ENCODE measurements at regions not wholly inside any gene's neighbourhood (a gene's known extent, or its start where the extent isn't known, plus 50 kb on each side); places are given as distances from the start of the nearest gene placed in this dataset.
"Not testable (repeated sequence)": the region's sequence is repeated elsewhere in the genome, so short reads cannot be mapped to it uniquely, and the experiment has no call there.

DNA sequence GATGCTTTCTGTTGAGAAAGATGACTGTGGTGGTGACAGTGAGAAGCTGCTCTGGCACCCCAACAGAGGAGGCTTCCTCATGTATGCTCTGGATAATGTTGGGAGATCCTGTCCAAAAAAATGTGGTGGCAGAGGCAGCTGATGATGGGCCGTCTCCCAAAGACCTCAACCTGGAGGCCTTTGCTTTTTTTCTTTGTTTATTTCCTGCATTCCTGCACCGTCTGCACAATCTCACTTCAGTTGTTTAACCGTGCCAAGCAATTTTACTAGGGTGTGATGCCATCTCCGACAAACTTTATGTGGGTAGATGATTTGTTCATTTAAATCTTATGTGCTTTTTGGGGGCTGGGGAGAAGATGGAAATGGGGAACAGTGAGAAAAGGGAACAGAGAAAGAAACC lies 62.2 kb upstream of the IGFBP5 start:
- no peak overlapping the region for H3K27ac ChIP-seq (ENCODE audit: low read length)

GRCh38 chr2:216756435-216756834 lies 61.1 kb upstream of the IGFBP5 start:
- no peak overlapping the region for H3K27ac ChIP-seq (ENCODE audit: low read length)
- peaks cover 5 to 31% of the 10 kb centered on the region in 2 donors for H3K4me1 ChIP-seq (ENCODE audit: control insufficient read depth in 1 of 2, insufficient read depth in 2 of 2, low read length in 2 of 2)
- H3K9me3 ChIP-seq (ENCODE audit: control insufficient read depth in 1 of 2, low read length in 2 of 2): no peaks in the 10 kb centered on the region
- no peak overlapping the region for H3K4me3 ChIP-seq (ENCODE audit: low read depth in 1 of 2, low read length in 2 of 2)
- H3K36me3 ChIP-seq (ENCODE audit: control insufficient read depth in 1 of 2, insufficient read depth in 2 of 2, low read length in 2 of 2): no peaks in the 10 kb centered on the region
- H3K27me3 ChIP-seq (ENCODE audit: low read depth, low read length): no peaks in the 10 kb centered on the region

More for the DNA sequence above, 62.2 kb upstream of the IGFBP5 start:
- no peaks in the 10 kb centered on the region for H3K9me3 ChIP-seq (ENCODE audit: control insufficient read depth in 1 of 2, low read length in 2 of 2)
- H3K27me3 ChIP-seq (ENCODE audit: low read depth, low read length): no peaks in the 10 kb centered on the region
- H3K36me3 ChIP-seq (ENCODE audit: control insufficient read depth in 1 of 2, insufficient read depth in 2 of 2, low read length in 2 of 2): no peaks in the 10 kb centered on the region
- H3K4me1 ChIP-seq (ENCODE audit: control insufficient read depth in 1 of 2, insufficient read depth in 2 of 2, low read length in 2 of 2): peaks cover 5 to 37% of the 10 kb centered on the region in 2 donors
- H3K4me3 ChIP-seq (ENCODE audit: low read depth in 1 of 2, low read length in 2 of 2): no peak overlapping the region

DNA sequence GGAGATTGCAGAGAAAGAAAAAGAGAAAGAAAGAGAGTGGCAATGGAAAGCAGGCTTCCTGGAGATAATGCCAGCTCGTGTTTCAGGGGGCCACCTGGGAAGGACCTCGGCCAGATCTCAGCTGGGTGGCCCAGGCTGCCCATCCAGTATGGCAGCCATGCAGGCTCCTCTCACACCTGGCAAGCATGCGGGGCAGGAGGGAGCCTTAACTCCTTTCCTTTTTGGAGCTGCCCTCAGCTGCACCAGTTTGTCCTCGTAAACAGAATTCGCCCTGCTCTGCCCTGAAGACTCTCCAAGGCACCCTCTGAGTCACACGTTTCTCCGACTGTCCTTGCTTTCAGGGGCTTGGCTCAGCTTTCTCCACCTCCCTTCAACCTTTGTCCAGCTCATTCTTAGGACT lies 59.5 kb upstream of the IGFBP5 start:
- Histone ChIP-seq H3K27ac (ENCODE audit: low read length) (no peak overlapping the region), H3K4me3 (ENCODE audit: low read depth in 1 of 2, low read length in 2 of 2) (no peak overlapping the region), H3K9me3 (ENCODE audit: control insufficient read depth in 1 of 2, low read length in 2 of 2) (no peaks in the 10 kb centered on the region), H3K36me3 (ENCODE audit: control insufficient read depth in 1 of 2, insufficient read depth in 2 of 2, low read length in 2 of 2) (no peaks in the 10 kb centered on the region), H3K4me1 (ENCODE audit: control insufficient read depth in 1 of 2, insufficient read depth in 2 of 2, low read length in 2 of 2) (peaks cover 5 to 17% of the 10 kb centered on the region in 2 donors), H3K27me3 (ENCODE audit: low read depth, low read length) (no peaks in the 10 kb centered on the region)

GRCh38 chr2:216754336-216754735 lies 59.0 kb upstream of the IGFBP5 start:
- H3K36me3 ChIP-seq (ENCODE audit: control insufficient read depth in 1 of 2, insufficient read depth in 2 of 2, low read length in 2 of 2): no peaks in the 10 kb centered on the region
- no peak overlapping the region for H3K4me3 ChIP-seq (ENCODE audit: low read depth in 1 of 2, low read length in 2 of 2)
- H3K9me3 ChIP-seq (ENCODE audit: control insufficient read depth in 1 of 2, low read length in 2 of 2): no peaks in the 10 kb centered on the region
- no peak overlapping the region for H3K27ac ChIP-seq (ENCODE audit: low read length)
- H3K27me3 ChIP-seq (ENCODE audit: low read depth, low read length): no peaks in the 10 kb centered on the region
- peaks cover 5 to 17% of the 10 kb centered on the region in 2 donors for H3K4me1 ChIP-seq (ENCODE audit: control insufficient read depth in 1 of 2, insufficient read depth in 2 of 2, low read length in 2 of 2)

DNA sequence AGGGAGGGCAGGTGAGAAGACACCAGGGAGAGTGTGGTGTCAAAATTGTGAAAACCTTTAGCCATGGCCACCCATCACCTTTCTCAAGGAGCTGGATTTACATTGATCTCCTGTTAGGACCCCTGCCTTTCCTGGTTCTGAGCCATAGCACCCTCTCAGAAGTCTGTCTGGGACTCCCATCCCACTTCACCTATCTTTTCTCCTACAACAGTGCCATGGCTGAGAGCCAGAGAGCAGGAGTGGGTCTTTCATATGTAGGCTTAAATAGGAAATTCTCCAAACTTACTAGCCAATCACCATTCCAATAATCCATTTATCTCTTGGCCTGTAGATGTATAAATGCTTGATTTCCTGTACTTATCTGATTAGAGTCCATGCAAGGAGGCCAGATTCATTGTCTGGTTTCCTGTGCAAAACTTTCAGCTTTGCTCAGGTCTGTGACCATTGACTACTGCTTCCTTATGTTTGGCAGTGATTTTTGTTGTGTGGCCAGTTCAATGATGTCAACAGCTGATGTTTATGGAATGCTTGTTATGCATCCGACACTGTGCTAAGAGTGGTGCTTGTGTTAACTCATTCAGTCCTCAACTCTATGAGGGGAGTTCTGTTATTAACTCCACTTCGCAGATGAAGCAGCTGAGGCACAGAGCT lies 57.6 kb upstream of the IGFBP5 start:
- Histone ChIP-seq H3K4me3 (ENCODE audit: low read depth in 1 of 2, low read length in 2 of 2) (no peak overlapping the region), H3K4me1 (ENCODE audit: control insufficient read depth in 1 of 2, insufficient read depth in 2 of 2, low read length in 2 of 2) (peaks cover 5 to 8% of the 10 kb centered on the region in 2 donors)

GRCh38 chr2:216750750-216751149 lies 55.4 kb upstream of the IGFBP5 start:
- not testable (repeated sequence) for H3K4me3 ChIP-seq (ENCODE audit: low read depth in 1 of 2, low read length in 2 of 2); H3K4me1 ChIP-seq (ENCODE audit: control insufficient read depth in 1 of 2, insufficient read depth in 2 of 2, low read length in 2 of 2); H3K27me3 ChIP-seq (ENCODE audit: low read depth, low read length); H3K27ac ChIP-seq (ENCODE audit: low read length); H3K36me3 ChIP-seq (ENCODE audit: control insufficient read depth in 1 of 2, insufficient read depth in 2 of 2, low read length in 2 of 2); H3K9me3 ChIP-seq (ENCODE audit: control insufficient read depth in 1 of 2, low read length in 2 of 2)

More for the DNA sequence above, 57.6 kb upstream of the IGFBP5 start:
- no peaks in the 10 kb centered on the region for H3K9me3 ChIP-seq (ENCODE audit: control insufficient read depth in 1 of 2, low read length in 2 of 2)
- no peaks in the 10 kb centered on the region for H3K27me3 ChIP-seq (ENCODE audit: low read depth, low read length)
- H3K27ac ChIP-seq (ENCODE audit: low read length): no peak overlapping the region
- no peaks in the 10 kb centered on the region for H3K36me3 ChIP-seq (ENCODE audit: control insufficient read depth in 1 of 2, insufficient read depth in 2 of 2, low read length in 2 of 2)

DNA sequence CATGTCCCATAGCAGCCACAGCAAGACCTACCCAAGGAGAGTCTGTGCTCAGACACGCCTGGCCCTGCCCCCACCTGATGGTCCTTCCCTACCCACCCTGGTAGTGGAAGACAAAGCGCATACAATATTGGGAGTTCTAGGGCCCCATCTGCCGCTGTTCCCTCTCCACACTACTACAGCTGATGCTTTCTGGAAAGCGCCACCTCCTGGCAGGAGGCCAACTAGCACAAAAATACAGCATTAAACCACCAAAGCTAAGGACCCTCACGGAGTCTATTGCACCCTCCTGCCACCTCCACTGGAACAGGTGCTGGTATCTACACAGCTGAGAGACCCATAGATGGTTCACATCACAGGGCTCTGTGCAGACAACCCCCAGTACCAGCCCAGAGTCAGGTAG lies 50.9 kb upstream of the IGFBP5 start:
- H3K27me3 ChIP-seq (ENCODE audit: low read depth, low read length); H3K9me3 ChIP-seq (ENCODE audit: control insufficient read depth in 1 of 2, low read length in 2 of 2); H3K4me3 ChIP-seq (ENCODE audit: low read depth in 1 of 2, low read length in 2 of 2); H3K27ac ChIP-seq (ENCODE audit: low read length); H3K4me1 ChIP-seq (ENCODE audit: control insufficient read depth in 1 of 2, insufficient read depth in 2 of 2, low read length in 2 of 2); H3K36me3 ChIP-seq (ENCODE audit: control insufficient read depth in 1 of 2, insufficient read depth in 2 of 2, low read length in 2 of 2): not testable (repeated sequence)

- Histone ChIP-seq H3K27ac (ENCODE audit: low read length) (no peak overlapping the region), H3K9me3 (ENCODE audit: control insufficient read depth in 1 of 2, low read length in 2 of 2) (no peaks in the 10 kb centered on the region), H3K36me3 (ENCODE audit: control insufficient read depth in 1 of 2, insufficient read depth in 2 of 2, low read length in 2 of 2) (no peaks in the 10 kb centered on the region), H3K4me3 (ENCODE audit: low read depth in 1 of 2, low read length in 2 of 2) (no peak overlapping the region), H3K27me3 (ENCODE audit: low read depth, low read length) (no peaks in the 10 kb centered on the region), H3K4me1 (ENCODE audit: control insufficient read depth in 1 of 2, insufficient read depth in 2 of 2, low read length in 2 of 2) (peaks cover 6 to 15% of the 10 kb centered on the region in 2 donors)
Observed at GRCh38 chr2:216745453-216745852, 50.1 kb upstream of the IGFBP5 start.
